ENCODE measurements at regions not wholly inside any gene's neighbourhood (a gene's known extent, or its start where the extent isn't known, plus 50 kb on each side); places are given as distances from the start of the nearest gene placed in this dataset.

- no peak for DNase-seq (ENCODE audit: low read depth in 2 of 2)
Measured at GRCh38 chr14:71202881-71203280, 295.6 kb downstream of the PCNX1 start.

GRCh38 chr14:71203306-71203705 lies 296.0 kb downstream of the PCNX1 start:
- DNase-seq (ENCODE audit: low read depth in 2 of 2) = no peak

GRCh38 chr14:71204231-71204630 lies 297.0 kb downstream of the PCNX1 start:
- DNase-seq (ENCODE audit: low read depth in 2 of 2) = no peak

- no peak for DNase-seq (ENCODE audit: low read depth in 2 of 2)
Measured at GRCh38 chr14:71204768-71205167, 297.5 kb downstream of the PCNX1 start.

DNA sequence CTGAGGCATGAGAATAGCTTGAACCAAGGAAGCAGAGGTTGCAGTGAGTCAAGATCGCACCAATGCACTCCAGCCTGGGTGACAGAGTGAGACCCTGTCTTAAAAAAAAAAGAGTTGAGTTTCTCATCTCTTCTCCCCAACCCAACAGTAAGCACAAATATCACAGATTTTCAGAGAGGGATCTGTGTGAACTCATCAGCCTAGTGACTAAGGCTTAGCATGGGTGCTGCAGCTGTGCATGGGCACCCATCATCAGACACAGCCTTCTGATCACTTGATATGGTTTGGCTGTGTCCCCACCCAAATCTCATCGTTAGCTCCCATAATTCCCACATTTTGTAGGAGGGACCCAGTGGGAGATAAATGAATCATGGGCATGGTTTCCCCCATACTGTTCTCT lies 298.9 kb downstream of the PCNX1 start:
- DNase-seq (ENCODE audit: low read depth in 2 of 2) = no peak

GRCh38 chr14:71206766-71207371 lies 299.6 kb downstream of the PCNX1 start:
- DNase-seq (ENCODE audit: low read depth in 2 of 2) = no peak

DNA sequence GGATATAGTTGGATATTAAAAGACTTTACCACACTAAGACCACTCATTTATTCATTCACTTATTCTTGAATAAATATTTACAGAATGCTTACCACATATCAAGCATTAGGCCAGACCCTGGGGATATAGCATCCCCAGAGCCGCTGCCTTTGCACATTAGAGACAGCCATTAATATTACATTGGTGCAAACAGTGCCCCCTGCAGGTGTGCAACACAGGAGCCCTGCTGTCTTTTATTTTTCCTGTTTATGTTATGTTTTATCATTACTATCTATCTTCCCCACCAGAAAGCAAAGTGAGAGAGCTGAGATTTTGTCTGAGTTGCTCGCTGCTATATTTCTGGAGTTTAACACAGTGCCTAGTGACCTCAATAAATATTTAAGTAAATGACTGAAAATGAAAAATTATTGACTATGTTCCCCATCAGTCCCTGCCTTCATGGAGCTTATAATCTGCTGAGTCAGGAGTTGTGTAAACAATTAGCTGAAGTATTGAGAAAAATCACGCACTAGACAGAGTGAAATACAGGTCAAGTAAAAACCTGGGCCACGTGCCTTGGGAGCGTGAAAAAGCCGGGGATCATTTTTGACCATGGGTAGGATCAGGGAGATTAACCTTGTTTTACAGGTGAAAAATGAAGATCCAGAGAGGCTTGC lies 301.6 kb downstream of the PCNX1 start:
- DNase-seq (ENCODE audit: low read depth in 2 of 2) = no peak

DNA sequence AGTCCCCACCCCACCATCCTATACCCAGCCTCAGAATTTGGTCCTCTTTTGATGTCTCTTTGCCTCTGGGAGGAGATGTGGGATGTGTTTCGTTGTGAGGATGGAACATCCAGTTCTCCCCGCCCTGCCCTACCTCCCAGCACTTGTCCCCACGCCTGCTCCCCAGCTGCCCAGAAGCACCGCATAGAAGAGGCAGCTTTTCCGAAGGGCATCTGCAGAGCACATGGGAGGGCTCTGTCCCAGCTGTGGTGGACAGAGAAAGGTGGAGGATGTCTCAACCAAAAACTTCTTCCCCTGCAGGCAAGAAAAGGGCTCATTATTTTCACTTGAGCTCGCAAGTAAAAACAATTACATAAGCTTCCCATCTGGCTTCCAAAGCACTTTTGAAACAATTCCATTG lies 302.6 kb downstream of the PCNX1 start:
- DNase-seq (ENCODE audit: low read depth in 2 of 2) = no peak

DNA sequence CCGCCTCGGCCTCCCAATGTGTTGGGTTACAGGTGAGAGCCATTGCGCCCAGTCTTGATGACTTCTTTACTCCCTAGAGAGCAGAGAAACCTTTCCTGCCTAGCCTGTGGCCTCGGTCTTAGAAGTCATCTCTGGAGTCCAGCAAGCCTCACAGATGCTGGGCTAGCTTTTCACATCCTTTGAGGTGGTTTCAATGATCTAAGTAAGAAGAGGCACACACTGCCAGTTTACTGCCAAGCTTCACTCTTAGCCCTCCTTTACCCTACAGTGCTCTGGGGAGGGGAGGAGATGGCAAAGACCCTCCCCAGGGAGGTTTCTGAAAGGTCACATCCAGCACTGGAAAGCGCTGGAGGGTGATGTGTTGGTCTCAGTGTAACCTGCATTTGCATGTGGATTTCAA lies 304.8 kb downstream of the PCNX1 start:
- DNase-seq (ENCODE audit: low read depth in 2 of 2) = no peak

- no peak for DNase-seq (ENCODE audit: low read depth in 2 of 2)
Measured at GRCh38 chr14:71212683-71213107, 305.4 kb downstream of the PCNX1 start.

GRCh38 chr14:71214241-71214640 lies 307.0 kb downstream of the PCNX1 start:
- DNase-seq (ENCODE audit: low read depth in 2 of 2) = no peak

- no peak for DNase-seq (ENCODE audit: low read depth in 2 of 2)
Measured at GRCh38 chr14:71220462-71220861, 313.2 kb downstream of the PCNX1 start.

DNA sequence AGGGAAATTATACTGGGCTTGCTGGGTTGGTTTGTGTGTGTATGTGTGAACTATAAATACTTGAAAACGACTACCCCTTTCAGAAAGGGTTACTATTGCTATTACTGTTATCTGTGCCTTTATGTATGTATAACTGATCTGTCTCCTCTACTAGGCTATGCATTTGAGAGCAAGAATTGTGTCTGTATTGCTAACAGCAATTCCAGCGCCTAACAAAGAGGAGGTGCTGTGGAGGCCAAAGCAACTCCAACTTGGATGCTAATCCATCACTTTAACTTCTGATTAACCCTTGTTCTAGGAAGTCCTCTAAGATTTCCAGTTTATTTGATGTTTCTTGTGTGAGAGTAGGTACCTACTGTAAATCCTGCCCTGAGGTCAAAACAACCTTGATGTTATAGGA lies 313.9 kb downstream of the PCNX1 start:
- no peak for DNase-seq (ENCODE audit: low read depth in 2 of 2)

- no peak for DNase-seq (ENCODE audit: low read depth in 2 of 2)
Measured at GRCh38 chr14:71225113-71225512, 317.9 kb downstream of the PCNX1 start.

GRCh38 chr14:71228711-71229110 lies 321.5 kb downstream of the PCNX1 start:
- no peak for DNase-seq (ENCODE audit: low read depth in 2 of 2)

DNA sequence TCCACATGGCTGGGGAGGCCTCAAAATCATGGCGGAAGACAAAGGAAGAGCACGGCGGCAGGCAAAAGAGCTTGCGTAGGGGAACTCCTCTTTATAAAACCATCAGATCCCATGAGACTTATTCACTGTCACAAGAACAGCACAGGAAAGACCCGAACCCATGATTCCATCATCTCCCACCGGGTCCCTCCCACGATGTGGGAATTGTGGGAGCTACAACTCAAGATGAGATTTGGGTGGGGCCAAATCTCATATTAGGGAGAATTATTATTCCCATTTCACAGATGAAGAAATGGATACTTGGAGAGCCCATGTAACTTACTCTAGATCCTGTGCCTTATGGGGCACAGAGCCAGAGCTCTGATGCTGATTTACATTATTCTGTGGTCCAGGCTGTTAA lies 322.6 kb downstream of the PCNX1 start:
- DNase-seq (ENCODE audit: low read depth in 2 of 2) = no peak

DNA sequence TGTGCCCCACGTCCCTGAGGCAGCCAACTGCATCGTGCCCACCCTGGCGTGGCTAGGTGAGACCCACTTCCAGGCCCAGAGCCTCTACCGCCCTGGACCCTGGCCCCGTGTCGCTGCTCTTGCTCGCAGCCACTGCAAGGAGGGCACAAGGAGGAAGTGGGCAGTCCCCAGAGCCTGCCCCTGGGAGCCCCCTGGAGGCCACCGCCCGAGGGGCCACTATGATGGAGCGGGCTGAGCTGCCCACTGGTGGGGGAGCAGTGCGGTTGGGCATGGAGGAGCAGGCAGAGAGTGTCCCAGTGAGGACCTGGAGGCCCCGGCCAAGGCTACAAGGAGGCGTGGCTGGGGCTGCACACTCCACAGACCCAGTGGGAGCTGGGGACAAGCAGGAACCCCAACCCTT lies 323.6 kb downstream of the PCNX1 start:
- DNase-seq (ENCODE audit: low read depth in 2 of 2) = no peak

- DNase-seq (ENCODE audit: low read depth in 2 of 2) = no peak
Measured at GRCh38 chr14:71231521-71232393, 324.5 kb downstream of the PCNX1 start.

- DNase-seq (ENCODE audit: low read depth in 2 of 2) = no peak
Measured at GRCh38 chr14:71232506-71232905, 325.2 kb downstream of the PCNX1 start.

DNA sequence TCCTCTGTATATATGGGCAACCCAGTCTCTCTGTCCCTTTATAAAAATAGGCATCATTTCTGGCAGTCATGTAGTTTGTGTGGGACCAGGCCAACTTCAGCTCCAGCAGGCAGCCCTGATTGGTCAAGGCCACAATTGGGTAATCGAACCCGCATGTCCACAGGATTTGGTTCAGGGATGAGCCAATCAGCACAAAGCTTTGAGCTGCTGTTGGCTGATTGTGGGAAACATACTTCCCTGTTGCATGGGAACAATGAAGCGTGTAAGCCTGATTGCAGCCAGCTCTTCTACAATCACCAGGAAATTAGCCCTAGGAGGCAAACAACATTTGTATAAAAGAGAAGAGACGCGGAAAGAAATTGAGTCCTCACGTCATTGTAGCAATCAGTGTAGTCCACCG lies 328.6 kb downstream of the PCNX1 start:
- no peak for DNase-seq (ENCODE audit: low read depth in 2 of 2)

- no peak for DNase-seq (ENCODE audit: low read depth in 2 of 2)
Measured at GRCh38 chr14:71236487-71236886, 329.2 kb downstream of the PCNX1 start.

- no peak for DNase-seq (ENCODE audit: low read depth in 2 of 2)
Measured at GRCh38 chr14:71237556-71237955, 330.3 kb downstream of the PCNX1 start.

- no peak for DNase-seq (ENCODE audit: low read depth in 2 of 2)
Measured at GRCh38 chr14:71238835-71239234, 331.6 kb downstream of the PCNX1 start.

All from stimulated activated CD4-positive, alpha-beta T cell treated with anti-CD3 and anti-CD28 coated beads, Interleukin-4, amount 100 ng/mL, for 48 hours (primary cell).